ENCODE measurements at regions not wholly inside any gene's neighbourhood (a gene's known extent, or its start where the extent isn't known, plus 50 kb on each side); places are given as distances from the start of the nearest gene placed in this dataset.
"Not testable (repeated sequence)": the region's sequence is repeated elsewhere in the genome, so short reads cannot be mapped to it uniquely, and the experiment has no call there.

GRCh38 chr11:89601263-89601662 lies 108.8 kb upstream of the TRIM77 start:
- not testable (repeated sequence) for TF ChIP-seq CTCF (IDR thresholded peaks at IDR 0.05); ZFX (IDR thresholded peaks at IDR 0.05; ENCODE audit: borderline replicate concordance)

Data from 22Rv1 (cell line).